ENCODE measurements at regions not wholly inside any gene's neighbourhood (a gene's known extent, or its start where the extent isn't known, plus 50 kb on each side); places are given as distances from the start of the nearest gene placed in this dataset.

DNA sequence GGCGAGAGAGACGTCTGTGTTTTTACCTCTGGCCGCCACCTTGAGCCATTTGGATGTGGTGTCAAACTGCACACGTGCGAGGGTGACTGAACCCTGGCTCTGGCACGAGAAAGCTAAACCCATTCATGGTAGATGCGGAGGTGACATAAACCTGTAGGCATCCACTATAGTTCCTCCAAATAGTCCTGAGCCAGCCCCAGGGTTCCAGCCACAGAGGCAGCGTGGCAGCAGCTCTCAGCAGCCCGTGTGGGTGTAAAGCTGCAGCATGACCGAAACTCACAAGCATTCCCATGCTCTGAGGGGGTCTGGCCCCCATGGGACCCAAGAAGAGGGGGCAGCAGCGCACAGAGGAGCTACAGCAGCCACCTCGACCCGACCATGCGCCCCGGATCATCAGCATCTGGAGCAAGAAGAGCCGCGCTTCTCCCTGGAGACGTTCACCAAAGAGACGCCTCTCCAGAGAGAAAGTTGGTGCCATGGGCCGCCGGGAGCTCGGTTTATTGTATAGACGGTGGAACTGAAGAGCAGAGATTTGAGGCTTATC is 303.8 kb upstream of the IRX4 start:
- no peak for TF ChIP-seq EZH2 (optimal IDR thresholded peaks at IDR 0.05; ENCODE audit: low read depth, low read length)
- TF ChIP-seq, protein P1, sequence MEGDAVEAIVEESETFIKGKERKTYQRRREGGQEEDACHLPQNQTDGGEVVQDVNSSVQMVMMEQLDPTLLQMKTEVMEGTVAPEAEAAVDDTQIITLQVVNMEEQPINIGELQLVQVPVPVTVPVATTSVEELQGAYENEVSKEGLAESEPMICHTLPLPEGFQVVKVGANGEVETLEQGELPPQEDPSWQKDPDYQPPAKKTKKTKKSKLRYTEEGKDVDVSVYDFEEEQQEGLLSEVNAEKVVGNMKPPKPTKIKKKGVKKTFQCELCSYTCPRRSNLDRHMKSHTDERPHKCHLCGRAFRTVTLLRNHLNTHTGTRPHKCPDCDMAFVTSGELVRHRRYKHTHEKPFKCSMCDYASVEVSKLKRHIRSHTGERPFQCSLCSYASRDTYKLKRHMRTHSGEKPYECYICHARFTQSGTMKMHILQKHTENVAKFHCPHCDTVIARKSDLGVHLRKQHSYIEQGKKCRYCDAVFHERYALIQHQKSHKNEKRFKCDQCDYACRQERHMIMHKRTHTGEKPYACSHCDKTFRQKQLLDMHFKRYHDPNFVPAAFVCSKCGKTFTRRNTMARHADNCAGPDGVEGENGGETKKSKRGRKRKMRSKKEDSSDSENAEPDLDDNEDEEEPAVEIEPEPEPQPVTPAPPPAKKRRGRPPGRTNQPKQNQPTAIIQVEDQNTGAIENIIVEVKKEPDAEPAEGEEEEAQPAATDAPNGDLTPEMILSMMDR (IDR thresholded peaks at IDR 0.05; ENCODE audit: low read length): no peak
